Hepatocyte (in vitro differentiated cells): ENCODE measurements at regions not wholly inside any gene's neighbourhood (a gene's known extent, or its start where the extent isn't known, plus 50 kb on each side); places are given as distances from the start of the nearest gene placed in this dataset.
A peak's percentile ranks its signal among the peaks of the same experiment; 100 is the strongest.

Experiments
- DNase-seq: peaks from one replicate; pipeline ENCODE4 v3.0.0-alpha.2; 2016; ENCODE audit warnings: low spot score
- H2AFZ ChIP-seq: fragments of 200-600 bp; sonication (generic); 2 replicates; pipeline ENCODE4 v1.6.0; 2016; ENCODE audit warnings: antibody characterized with exemption, mild to moderate bottlenecking
- H3K27ac ChIP-seq: fragments of 200-600 bp; sonication (generic); 2 replicates; pipeline ENCODE4 v1.5.1; 2016; ENCODE audit warnings: mild to moderate bottlenecking
- H3K27me3 ChIP-seq: fragments of 200-600 bp; sonication (generic); 2 replicates; pipeline ENCODE4 v1.6.1; 2016
- H3K36me3 ChIP-seq: fragments of 200-600 bp; sonication (generic); replicated peaks from 2 replicates; pipeline ENCODE4 v1.5.1; 2016; ENCODE audit warnings: low read depth; ENCODE audit not compliant: insufficient read depth
- H3K4me1 ChIP-seq: fragments of 200-600 bp; sonication (generic); 2 replicates; pipeline ENCODE4 v1.5.1; 2016; ENCODE audit warnings: mild to moderate bottlenecking, moderate library complexity; ENCODE audit not compliant: insufficient read depth
- H3K4me2 ChIP-seq: fragments of 200-600 bp; sonication (generic); 2 replicates; pipeline ENCODE4 v1.6.0; 2016
- H3K4me3 ChIP-seq: fragments of 200-600 bp; sonication (generic); 2 replicates; pipeline ENCODE4 v1.5.1; 2016; ENCODE audit warnings: mild to moderate bottlenecking
- H3K79me2 ChIP-seq: fragments of 200-600 bp; sonication (generic); 2 replicates; pipeline ENCODE4 v1.6.0; 2017; ENCODE audit warnings: mild to moderate bottlenecking
- H3K9me2 ChIP-seq: fragments of 200-600 bp; sonication (generic); replicated peaks from 2 replicates; pipeline ENCODE4 v1.6.0; 2017; ENCODE audit warnings: mild to moderate bottlenecking; ENCODE audit not compliant: insufficient read depth
- H3K9me3 ChIP-seq: fragments of 200-600 bp; sonication (generic); 2 replicates; pipeline ENCODE4 v1.5.1; 2016; ENCODE audit warnings: low read depth, mild to moderate bottlenecking
- H4K20me1 ChIP-seq: fragments of 200-600 bp; sonication (generic); 2 replicates; pipeline ENCODE4 v1.6.0; 2016; ENCODE audit warnings: mild to moderate bottlenecking; ENCODE audit not compliant: insufficient read depth, poor library complexity, severe bottlenecking
- EZH2 ChIP-seq: fragments of 200-600 bp; sonication (generic); IDR thresholded peaks from 2 replicates; pipeline ENCODE4 v1.6.1; 2016; ENCODE audit warnings: antibody characterized with exemption, mild to moderate bottlenecking, borderline replicate concordance
- EZH2phosphoT487 ChIP-seq: fragments of 200-600 bp; sonication (generic); IDR thresholded peaks from one replicate; pipeline ENCODE4 v1.6.1; 2018; ENCODE audit warnings: antibody characterized with exemption, mild to moderate bottlenecking, low read depth, moderate library complexity; ENCODE audit not compliant: unreplicated experiment, severe bottlenecking
- WGBS: methylation state at CpG from one replicate; pipeline ENCODE4 v1.1.6; 2016; ENCODE audit warnings: low lambda C conversion rate; ENCODE audit errors: missing lambda C conversion rate; 5-methylcytosine and 5-hydroxymethylcytosine counted together
- TF ChIP-seq, protein P1 (sequence below): fragments of 200-600 bp; sonication (generic); IDR thresholded peaks from 2 replicates; pipeline ENCODE4 v1.5.1; 2016; ENCODE audit warnings: antibody characterized with exemption, mild to moderate bottlenecking; ENCODE audit not compliant: poor library complexity

DNA sequence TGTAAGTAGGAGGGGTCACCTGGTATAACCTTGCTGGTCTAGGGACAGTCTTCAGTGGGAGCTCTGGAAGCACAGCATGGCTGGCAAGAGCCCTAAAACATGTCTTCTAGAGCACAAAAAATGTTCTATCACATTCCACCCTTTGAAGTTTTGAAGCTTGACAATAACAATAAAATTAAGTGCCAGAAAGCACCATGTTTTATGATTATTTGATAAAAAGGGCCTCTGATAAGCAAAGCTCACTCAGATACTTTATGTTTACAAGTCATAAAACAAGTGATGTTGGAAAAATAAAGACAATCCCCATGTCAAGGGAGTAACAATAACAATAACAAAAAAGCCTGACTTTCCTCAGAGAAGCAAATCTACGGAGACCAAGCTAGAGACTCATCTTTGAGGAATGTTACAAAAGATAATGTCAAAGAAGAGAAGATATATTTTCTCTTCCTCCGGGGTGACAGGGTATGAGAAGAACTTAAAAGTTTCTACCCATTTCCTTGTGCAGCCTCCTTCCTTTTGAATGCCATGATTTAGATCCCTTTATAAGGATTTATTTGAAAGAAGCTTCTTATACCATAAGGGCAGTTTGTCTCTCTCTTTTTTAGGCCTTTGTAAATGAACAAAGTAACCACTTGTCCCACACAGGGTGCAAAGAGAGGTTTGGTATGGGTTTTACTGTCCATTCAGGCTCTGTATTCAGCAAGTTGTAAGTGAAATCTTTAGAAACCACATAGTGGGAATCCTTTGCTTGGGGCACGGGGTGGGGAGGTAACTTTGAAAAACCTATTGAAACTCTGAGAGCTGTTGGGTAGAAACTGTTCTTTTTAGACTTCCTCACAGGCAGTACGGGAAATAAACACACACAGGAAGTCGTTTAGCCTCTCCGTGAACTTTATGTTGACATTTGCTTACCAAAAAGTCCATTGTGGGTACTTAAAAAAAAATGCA lies 109.6 kb upstream of the RBMS3 start:
- H3K4me2 ChIP-seq, result peak overlapping the region; percentile 49
- H3K27me3 ChIP-seq, result no peaks in the 10 kb centered on the region
- H3K4me3 ChIP-seq, result no peak overlapping the region
- DNase-seq, result no peak
- no peaks in the 10 kb centered on the region for H4K20me1 ChIP-seq
- 52% methylated on average over 6 of the region's 6 CpGs for WGBS
- H3K36me3 ChIP-seq, result no peaks in the 10 kb centered on the region
- H3K27ac ChIP-seq, result peak overlapping the region; percentile 75
- no peaks in the 10 kb centered on the region for H3K9me3 ChIP-seq
- H3K4me1 ChIP-seq, result no peaks in the 10 kb centered on the region
- peak overlapping the region; percentile 12 for H2AFZ ChIP-seq
- TF ChIP-seq EZH2phosphoT487 (no peak), EZH2 (no peak)
- TF ChIP-seq, protein P1, sequence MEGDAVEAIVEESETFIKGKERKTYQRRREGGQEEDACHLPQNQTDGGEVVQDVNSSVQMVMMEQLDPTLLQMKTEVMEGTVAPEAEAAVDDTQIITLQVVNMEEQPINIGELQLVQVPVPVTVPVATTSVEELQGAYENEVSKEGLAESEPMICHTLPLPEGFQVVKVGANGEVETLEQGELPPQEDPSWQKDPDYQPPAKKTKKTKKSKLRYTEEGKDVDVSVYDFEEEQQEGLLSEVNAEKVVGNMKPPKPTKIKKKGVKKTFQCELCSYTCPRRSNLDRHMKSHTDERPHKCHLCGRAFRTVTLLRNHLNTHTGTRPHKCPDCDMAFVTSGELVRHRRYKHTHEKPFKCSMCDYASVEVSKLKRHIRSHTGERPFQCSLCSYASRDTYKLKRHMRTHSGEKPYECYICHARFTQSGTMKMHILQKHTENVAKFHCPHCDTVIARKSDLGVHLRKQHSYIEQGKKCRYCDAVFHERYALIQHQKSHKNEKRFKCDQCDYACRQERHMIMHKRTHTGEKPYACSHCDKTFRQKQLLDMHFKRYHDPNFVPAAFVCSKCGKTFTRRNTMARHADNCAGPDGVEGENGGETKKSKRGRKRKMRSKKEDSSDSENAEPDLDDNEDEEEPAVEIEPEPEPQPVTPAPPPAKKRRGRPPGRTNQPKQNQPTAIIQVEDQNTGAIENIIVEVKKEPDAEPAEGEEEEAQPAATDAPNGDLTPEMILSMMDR, result no peak
- no peaks in the 10 kb centered on the region for H3K79me2 ChIP-seq
- no peaks in the 10 kb centered on the region for H3K9me2 ChIP-seq

DNA sequence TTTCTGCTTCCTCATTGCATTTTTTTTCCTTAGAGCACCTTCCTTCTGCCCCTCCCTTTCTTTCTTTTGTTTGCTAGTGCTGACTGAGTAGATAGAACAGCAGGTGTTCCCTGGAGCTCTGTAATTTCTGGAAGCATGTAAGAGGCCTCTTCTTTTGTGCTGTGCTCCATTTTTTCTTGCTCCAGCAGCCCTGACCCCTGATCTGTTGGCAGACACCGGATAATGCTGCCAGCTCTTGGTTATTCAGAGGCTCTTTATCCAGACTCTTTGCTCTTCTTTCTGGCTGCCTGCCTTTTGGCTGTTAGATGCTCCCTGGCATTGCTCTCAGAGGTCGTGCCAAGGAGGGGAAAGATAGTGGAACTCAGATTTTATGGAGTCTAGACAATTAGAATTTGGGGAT lies 104.4 kb upstream of the RBMS3 start:
- DNase-seq, result no peak
- Histone ChIP-seq H3K4me3 (no peak overlapping the region), H4K20me1 (no peaks in the 10 kb centered on the region), H3K4me2 (no peak overlapping the region), H3K9me3 (no peaks in the 10 kb centered on the region), H2AFZ (no peak overlapping the region), H3K4me1 (no peaks in the 10 kb centered on the region), H3K9me2 (no peaks in the 10 kb centered on the region), H3K36me3 (no peaks in the 10 kb centered on the region), H3K27ac (no peak overlapping the region), H3K27me3 (no peaks in the 10 kb centered on the region), H3K79me2 (no peaks in the 10 kb centered on the region)
- TF ChIP-seq EZH2phosphoT487 (no peak), EZH2 (no peak)
- TF ChIP-seq, protein P1, result no peak
- WGBS, result 63% methylated on average over 2 of the region's 2 CpGs

DNA sequence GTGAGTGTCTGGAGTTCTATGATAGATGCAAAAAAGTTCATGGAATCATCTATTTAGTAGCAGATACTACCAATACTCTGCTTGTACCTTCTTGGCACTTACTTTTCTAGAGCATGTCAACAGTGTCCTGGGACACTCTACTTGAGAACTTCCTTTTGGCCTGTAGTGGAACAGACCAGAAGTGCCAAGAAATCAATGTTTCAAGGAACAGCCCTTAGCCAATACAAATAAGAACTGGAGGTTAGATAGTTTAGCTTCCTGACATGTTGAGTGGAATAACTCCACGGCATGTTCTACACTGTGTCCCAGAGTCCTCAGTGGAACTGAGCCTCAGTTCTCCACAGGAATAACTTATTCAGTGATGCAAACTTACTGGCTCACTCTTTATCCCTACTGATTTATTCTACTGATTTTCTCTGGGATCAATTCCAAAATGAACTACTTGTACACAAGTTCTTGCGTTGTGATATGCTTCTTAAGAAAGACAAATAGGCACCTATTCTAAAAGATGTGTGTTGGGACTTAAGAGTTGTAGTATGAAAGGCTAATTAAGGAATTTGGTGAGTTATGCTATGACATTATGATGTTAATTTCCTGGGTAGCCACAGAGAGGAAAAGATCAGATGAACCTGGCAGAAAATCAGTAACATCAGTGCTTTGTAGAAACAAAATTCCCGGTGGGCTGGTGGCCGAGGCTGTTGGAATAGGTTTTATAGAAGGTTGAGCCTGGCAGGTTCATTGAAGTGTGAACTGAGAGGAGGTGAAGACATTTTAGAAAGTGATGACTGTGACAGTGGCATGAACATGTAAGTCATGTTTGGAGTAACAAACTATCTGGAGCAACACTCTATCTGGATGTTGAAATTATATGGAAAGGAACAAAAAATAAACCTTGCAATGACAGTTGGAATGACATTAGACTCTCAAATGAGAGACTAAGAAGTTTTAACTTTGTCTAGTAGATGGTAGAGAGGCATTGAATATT lies 101.8 kb upstream of the RBMS3 start:
- WGBS, result 93% methylated on average over 4 of the region's 4 CpGs
- TF ChIP-seq EZH2phosphoT487 (no peak), EZH2 (no peak)
- TF ChIP-seq, protein P1, result no peak
- Histone ChIP-seq H4K20me1 (no peaks in the 10 kb centered on the region), H2AFZ (no peak overlapping the region), H3K9me2 (no peaks in the 10 kb centered on the region), H3K4me3 (no peak overlapping the region), H3K9me3 (no peaks in the 10 kb centered on the region), H3K4me2 (no peak overlapping the region), H3K27ac (no peak overlapping the region), H3K79me2 (no peaks in the 10 kb centered on the region), H3K4me1 (no peaks in the 10 kb centered on the region), H3K36me3 (no peaks in the 10 kb centered on the region), H3K27me3 (no peaks in the 10 kb centered on the region)
- no peak for DNase-seq
